AG08395 (cell line): ENCODE measurements at regions not wholly inside any gene's neighbourhood (a gene's known extent, or its start where the extent isn't known, plus 50 kb on each side); places are given as distances from the start of the nearest gene placed in this dataset.

ENCODE experiments used
- DNase-seq: peaks from one replicate; pipeline ENCODE4 v3.0.0; 2012; ENCODE audit warnings: mixed read lengths, low spot score

DNA sequence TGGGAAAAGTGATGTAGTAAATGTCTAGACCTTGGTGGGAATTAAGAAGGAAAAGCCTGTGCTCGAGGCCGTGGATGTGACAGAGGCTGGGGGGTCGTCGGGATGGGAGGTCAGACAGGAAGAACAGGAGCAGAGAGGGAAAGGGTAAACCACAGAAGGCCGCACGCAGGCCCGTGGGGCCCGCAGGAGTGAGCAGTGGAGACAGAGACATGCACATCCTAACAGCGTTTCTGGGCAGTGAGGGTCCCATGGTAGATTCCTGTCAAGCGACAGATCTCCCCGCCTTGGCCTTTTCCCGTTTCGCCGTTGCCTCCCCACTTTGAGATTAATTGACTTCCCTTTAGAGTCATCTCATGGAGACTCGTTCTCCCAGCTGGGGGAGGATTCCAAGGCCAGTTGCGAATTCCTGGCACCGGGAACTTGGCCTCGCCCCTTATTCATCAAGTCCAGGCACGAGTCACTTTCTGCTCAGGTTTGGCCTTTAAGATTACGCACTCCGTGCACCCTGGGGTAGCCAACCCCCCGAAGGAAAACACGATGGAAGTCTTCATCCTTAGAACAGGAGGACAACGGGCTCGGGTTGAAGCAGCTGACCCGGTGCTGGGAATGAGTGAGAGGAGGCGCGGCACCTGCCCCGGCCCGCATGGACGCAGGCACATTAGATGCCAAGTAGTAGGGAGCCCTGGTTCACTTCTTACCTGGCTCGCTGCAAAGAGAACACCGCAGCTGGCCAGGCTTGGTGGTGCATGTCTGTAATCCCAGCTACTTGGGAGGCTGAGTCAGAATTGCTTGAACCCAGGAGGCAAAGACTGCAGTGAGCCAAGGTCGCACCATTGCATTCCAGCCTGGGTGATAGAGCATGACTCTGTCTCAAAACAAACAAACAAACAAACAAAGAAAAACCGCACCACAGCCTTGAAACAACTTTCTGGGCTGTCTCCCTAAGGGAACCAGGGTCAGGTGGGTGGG is 315.2 kb upstream of the SHH start:
- DNase-seq: no peak

DNA sequence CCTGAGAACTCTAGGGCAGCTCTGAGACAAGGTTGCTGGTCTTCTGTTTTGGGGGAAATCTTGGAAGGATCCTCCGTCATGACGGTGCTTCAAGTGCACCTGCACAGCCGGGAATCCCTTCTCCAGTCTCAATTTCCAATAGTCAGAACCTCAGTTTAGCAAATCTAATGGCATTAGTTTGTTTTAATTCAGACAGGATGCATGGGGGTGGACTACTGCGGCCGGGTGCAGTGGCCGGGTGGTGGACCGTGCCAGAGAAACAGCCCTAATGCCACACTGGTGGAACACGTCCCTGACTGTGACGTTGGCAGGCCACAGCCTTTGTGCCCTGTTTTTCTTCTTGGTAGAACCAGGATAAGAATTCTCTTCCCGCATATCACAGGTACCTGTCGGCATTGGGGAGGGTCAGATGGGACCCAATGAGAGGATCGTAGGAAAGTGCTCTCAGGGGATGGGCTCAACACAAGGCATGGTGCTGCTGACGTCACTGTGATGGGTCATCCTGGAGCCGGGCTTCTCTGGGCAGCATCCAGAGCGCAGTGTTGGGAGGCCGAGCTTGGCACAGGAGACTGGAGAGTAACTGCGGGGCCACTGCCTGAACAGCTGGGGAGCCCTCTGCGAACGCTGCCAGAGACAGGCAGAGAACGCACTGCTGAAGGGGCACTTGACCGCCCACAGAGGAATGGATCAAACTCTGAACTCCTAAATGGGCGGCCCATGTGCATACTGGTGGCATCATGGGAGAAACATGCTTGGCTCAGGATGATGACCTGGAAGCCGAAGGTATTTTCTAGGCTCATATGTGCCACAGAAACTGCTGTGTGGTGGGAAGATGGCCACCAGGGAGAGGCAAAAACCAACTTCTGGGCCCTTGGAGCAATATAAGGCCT is 313.8 kb upstream of the SHH start:
- no peak for DNase-seq

GRCh38 chr7:156124356-156124755 is 312.1 kb upstream of the SHH start:
- no peak for DNase-seq

GRCh38 chr7:156123362-156123761 is 311.1 kb upstream of the SHH start:
- DNase-seq: no peak

DNA sequence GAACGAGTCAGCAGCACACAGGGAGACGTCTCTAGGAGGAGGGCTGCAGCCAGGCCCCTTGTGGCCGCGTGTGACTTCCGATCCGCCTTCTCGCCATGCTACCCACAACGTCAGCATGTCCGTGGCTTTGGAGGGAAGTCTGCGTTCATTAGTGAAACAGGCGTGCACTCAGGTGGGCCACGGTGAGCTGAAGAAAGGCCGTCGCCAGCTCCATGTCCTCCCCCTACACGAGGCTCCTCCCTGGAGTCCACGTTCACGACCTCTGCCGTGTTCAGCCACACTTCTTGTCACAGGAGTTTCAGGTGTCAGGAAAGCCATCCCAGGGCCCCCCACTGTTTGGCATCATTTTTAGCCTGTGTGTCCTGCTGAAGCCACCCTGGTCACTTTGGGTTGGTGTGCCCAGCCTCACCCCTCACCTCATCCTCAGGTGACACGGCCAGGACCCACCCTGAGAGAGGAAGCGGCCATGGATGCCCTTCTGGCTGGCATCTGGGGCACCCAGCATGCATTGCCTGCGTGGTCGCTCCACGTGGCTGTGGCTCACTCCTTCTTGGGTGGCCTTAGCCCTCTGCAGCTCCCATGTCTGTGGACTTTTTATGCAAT is 310.6 kb upstream of the SHH start:
- no peak for DNase-seq

DNA sequence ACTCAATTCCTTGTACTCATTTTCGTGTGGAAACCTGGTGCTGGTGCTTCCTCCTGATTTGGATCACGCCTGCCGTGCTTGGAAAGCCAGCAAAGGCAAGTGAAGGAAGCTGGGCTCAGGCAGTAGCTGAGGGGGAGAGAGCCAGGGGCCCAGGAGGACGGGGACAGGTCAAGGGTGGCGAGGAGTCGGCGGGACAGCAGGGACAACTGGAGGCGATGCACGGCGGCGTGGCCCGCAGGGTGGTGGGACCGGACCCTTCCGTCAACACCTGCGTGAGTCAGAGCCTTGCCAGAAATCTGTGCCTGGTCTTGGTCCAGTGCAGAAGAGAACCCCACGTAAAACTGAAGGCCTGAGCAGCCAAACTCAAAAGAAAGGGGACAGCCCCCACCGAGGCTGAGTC is 309.7 kb upstream of the SHH start:
- DNase-seq: no peak

DNA sequence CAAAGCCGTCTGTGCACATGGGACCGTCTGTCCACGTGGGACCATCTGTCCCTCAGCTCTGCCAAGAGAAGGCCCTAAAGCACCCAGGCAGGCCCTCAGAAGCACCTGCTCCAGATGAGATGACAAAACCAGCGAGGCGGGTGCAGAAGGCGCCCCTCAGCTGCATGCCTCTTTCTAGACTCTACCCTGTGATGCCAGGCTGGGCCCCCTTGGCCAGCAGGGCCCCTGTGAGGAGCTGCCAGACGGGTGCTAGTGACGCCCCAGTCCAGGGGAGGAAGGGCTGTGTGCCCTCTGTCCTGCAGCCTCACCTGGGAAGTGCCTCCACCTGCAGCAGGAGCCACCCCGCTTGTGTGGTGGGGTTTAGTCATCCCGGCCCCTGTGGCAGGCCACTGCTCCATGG is 309.2 kb upstream of the SHH start:
- no peak for DNase-seq

GRCh38 chr7:156120552-156120951 is 308.3 kb upstream of the SHH start:
- DNase-seq: no peak

GRCh38 chr7:156119771-156120170 is 307.5 kb upstream of the SHH start:
- DNase-seq: no peak

- DNase-seq: no peak
Observed at GRCh38 chr7:156118248-156118645, 306.0 kb upstream of the SHH start.

DNA sequence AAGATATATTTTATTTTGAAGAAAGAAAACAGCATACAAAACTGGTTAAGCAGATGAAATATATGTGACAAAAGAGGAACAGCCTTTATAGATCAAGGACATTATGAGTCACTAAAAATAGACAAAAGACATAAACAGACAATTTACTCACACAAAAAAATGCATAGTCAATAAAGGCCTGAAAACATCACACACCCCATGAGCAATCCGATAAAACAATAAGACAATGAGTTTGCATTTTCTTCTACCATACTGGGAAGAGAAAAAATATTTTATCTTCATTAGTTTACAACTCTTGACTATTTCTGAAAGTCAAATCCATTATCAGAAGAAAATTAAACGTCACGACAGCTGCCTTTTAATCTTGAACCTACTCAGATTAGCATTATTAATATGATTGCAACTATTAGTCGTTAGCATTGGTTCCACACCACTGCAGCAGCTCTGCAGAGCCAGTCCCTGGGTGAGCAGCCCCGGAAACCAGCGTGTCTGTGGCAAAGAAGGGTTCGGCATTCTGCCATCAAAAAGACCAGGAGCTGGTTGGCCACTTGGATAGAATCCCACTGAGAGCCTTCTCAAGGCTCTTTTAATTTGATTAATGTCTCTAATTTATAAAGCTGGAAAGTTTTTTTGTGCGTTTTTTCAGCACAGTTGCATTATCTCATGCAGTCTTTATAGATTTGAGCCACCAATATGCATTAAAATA is 305.4 kb upstream of the SHH start:
- DNase-seq: no peak

- no peak for DNase-seq
Observed at GRCh38 chr7:156116514-156117215, 304.4 kb upstream of the SHH start.

- no peak for DNase-seq
Observed at GRCh38 chr7:156115582-156115981, 303.3 kb upstream of the SHH start.

GRCh38 chr7:156113731-156114130 is 301.5 kb upstream of the SHH start:
- no peak for DNase-seq

GRCh38 chr7:156109988-156110387 is 297.7 kb upstream of the SHH start:
- no peak for DNase-seq

DNA sequence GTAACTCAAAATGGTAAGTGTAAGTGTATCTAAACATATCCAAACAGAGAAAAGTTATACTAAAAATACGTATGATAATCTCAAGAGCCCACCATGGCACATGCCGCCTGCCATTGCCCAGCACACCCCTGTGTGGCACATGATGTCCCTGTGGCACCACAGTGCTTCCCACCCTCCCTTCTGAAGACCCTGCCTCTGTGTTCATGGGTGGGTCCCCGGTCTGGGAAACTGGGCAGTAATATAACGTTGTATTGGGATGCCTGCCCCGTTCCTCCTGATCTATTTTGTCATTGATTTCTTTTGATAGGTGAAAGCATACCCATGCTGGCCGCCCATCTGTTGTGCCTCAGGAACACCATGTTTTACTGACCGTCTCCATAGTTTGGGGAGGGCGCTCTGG is 296.8 kb upstream of the SHH start:
- no peak for DNase-seq

GRCh38 chr7:156107957-156108356 is 295.7 kb upstream of the SHH start:
- DNase-seq: no peak

- no peak for DNase-seq
Observed at GRCh38 chr7:156106107-156106426, 293.8 kb upstream of the SHH start.

DNA sequence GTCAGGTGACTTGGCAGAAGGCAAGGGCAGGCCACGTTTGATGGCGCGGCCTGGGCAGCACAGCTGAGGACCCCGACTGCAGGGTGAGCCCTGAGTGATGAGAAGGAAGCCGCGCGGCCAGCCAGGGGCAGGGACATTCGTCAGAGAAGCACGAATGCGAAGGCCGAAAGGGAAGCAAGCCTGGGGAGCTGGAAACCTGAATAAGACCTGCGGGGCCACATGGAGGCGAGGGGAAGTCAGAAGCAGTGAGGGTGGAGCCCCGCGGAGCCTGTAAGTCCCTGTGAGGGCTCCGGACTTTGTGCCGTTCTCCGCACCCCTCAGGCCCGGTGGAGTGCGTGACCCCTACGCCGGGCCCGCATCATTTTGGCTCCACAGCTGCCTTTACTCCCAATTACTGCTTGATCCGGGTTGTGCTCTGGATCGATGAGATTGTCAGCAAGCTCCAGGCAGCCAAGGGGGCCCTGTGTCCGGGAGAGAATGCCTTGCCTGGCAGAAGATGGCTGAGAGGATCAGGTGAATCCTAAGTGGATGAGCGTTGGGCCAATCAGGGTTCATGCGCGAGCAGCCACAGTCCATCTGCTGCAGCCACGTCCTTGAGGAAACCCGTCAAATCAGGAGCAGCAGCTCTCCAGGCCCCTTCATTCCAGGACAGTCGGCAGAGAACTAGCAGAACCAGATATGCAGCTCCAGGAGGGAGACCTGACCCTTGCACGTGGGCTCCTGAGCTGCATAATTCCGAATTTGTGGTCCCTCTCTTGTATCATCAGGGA is 293.3 kb upstream of the SHH start:
- DNase-seq: no peak

DNA sequence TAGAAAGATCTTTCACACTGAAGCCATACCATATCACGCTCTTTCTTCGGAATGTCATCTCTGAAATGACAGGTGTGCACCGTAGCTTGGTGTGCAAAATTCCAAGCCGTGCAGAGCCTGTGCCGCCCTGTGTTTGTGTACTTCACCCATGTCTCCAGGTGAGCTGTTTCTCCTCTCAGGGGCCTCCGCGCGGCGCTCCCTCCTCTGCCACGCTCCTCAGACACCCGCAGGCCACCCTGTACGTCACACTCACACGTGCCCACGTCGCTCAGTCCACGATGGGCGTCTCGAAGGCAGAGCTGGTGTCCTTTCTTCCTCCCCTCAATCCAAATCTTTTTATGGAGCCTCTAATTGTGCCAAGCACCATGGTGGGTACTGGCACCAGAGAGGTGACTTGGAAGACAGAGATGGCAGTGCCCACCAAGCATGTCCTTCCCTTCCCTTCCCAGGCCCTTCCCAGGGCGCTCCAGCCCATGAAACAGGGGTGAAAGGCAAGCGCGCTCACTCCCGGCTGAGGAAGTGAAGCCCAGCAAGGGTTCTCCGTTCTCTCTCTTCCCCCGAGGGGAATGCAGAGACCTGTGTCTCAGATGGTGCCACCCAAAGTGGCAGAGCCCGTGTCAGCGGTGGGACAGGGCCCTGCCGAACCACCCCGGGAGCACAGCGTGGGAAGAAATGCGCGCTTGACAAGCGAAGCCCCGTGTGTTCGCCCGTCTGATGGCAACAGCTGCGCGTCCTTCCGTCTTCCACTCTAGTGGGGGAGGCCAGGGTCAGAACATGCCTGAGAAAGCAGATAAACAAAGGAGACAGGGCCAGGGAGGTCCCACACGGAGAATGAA is 292.5 kb upstream of the SHH start:
- no peak for DNase-seq
